ENCODE measurements at regions not wholly inside any gene's neighbourhood (a gene's known extent, or its start where the extent isn't known, plus 50 kb on each side); places are given as distances from the start of the nearest gene placed in this dataset.

DNA sequence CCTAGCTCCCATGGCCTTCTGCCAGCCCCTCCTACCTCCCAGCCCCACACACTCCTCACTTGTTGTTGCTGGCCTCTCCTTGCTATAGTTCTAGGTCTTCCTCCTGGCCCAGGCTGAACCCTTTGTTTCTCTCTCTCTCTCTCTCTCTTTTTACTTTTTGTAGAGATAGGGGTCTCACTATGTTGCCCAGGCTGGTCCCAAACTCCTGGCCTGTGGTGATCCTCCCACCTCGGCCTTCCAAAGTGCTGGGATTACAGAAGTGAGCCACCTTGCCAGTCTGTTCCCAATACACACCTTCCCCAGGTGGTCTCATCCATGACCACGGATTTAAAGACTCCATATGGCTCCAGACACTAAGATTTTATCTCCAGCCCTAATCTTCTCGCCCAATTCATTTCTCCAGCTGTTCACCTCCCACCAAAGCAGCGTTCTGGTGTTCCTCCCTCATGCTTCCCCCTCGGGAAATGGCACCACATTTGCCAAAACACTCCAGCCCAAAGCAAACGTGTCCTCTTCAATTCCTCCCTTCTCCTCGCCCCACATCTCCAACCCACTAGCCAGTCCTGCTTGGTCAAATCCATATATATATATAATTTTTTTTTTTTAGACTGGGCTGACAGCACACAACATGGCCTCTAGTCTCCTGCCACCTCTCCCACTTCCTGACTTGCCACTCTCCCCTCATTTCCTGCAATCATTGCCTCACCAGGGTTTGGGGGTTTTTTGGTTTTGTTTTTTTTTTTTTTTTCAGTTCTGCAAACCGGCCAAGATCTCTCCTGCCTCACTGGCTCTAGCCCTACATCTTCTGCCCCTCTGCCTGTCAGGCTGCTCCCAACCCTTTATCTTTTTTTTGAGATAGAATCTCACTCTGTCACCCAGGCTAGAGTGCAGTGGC is 104.4 kb downstream of the NCR2 start:
- H3K36me3 ChIP-seq (ENCODE audit: low read length): no peaks in the 10 kb centered on the region
- no peaks in the 10 kb centered on the region for H3K79me2 ChIP-seq (ENCODE audit: insufficient read depth, low read length)
- H3K9me2 ChIP-seq (replicated peaks; ENCODE audit: insufficient read depth, low read length): no peaks in the 10 kb centered on the region
- H3F3A ChIP-seq (ENCODE audit: insufficient read depth): no peaks in the 10 kb centered on the region
- no peak overlapping the region for H3K27ac ChIP-seq (ENCODE audit: low read depth, low read length)
- TF ChIP-seq, protein P1, sequence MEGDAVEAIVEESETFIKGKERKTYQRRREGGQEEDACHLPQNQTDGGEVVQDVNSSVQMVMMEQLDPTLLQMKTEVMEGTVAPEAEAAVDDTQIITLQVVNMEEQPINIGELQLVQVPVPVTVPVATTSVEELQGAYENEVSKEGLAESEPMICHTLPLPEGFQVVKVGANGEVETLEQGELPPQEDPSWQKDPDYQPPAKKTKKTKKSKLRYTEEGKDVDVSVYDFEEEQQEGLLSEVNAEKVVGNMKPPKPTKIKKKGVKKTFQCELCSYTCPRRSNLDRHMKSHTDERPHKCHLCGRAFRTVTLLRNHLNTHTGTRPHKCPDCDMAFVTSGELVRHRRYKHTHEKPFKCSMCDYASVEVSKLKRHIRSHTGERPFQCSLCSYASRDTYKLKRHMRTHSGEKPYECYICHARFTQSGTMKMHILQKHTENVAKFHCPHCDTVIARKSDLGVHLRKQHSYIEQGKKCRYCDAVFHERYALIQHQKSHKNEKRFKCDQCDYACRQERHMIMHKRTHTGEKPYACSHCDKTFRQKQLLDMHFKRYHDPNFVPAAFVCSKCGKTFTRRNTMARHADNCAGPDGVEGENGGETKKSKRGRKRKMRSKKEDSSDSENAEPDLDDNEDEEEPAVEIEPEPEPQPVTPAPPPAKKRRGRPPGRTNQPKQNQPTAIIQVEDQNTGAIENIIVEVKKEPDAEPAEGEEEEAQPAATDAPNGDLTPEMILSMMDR (IDR thresholded peaks at IDR 0.05; ENCODE audit: insufficient read depth, low read length, poor library complexity, severe bottlenecking): no peak
- TF ChIP-seq EZH2phosphoT487 (conservative IDR thresholded peaks at IDR 0.05; ENCODE audit: low read length): no peak
- H2AFZ ChIP-seq (ENCODE audit: low read depth, low read length, severe bottlenecking): no peak overlapping the region
- no peaks in the 10 kb centered on the region for H4K20me1 ChIP-seq (ENCODE audit: low read depth, low read length)
- no peak overlapping the region for H3K9ac ChIP-seq (ENCODE audit: low read length)
- H3K9me3 ChIP-seq (ENCODE audit: insufficient read depth, low read length): no peaks in the 10 kb centered on the region
- no peak overlapping the region for H3K4me3 ChIP-seq (ENCODE audit: insufficient read depth, low read length, poor library complexity, severe bottlenecking)
- no peak overlapping the region for H3K4me2 ChIP-seq (ENCODE audit: low read depth, low read length, poor library complexity, severe bottlenecking)
- H3K27me3 ChIP-seq (ENCODE audit: low read length): no peaks in the 10 kb centered on the region

DNA sequence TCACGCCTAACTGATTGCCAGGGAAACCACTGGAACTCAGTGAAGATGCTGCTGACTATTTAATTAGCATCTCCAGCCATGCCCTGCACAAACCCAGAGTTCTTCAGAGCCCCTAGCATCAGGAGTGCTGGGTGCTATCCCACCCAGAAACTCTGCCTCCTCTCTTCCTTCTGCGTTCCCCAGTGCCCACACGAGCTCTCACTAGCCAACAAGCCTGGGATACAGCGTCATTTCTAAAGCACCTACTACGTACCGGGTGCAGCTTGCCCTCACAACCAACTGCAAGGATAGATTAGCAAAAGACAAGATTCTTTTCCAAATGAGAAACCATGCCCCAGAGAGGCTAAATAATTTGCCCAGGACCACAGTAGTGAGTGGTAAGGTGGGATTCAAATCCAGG is 105.2 kb upstream of the FOXP4 start:
- no peaks in the 10 kb centered on the region for H3K36me3 ChIP-seq (ENCODE audit: low read length)
- no peaks in the 10 kb centered on the region for H3K79me2 ChIP-seq (ENCODE audit: insufficient read depth, low read length)
- H3F3A ChIP-seq (ENCODE audit: insufficient read depth): no peaks in the 10 kb centered on the region
- H4K20me1 ChIP-seq (ENCODE audit: low read depth, low read length): no peaks in the 10 kb centered on the region
- no peak overlapping the region for H3K27ac ChIP-seq (ENCODE audit: low read depth, low read length)
- H3K4me2 ChIP-seq (ENCODE audit: low read depth, low read length, poor library complexity, severe bottlenecking): no peak overlapping the region
- no peaks in the 10 kb centered on the region for H3K9me3 ChIP-seq (ENCODE audit: insufficient read depth, low read length)
- no peak for TF ChIP-seq EZH2phosphoT487 (conservative IDR thresholded peaks at IDR 0.05; ENCODE audit: low read length)
- TF ChIP-seq, protein P1 (IDR thresholded peaks at IDR 0.05; ENCODE audit: insufficient read depth, low read length, poor library complexity, severe bottlenecking): no peak
- H3K27me3 ChIP-seq (ENCODE audit: low read length): no peaks in the 10 kb centered on the region
- no peaks in the 10 kb centered on the region for H3K9me2 ChIP-seq (replicated peaks; ENCODE audit: insufficient read depth, low read length)
- H3K4me3 ChIP-seq (ENCODE audit: insufficient read depth, low read length, poor library complexity, severe bottlenecking): no peak overlapping the region
- no peak overlapping the region for H3K9ac ChIP-seq (ENCODE audit: low read length)
- no peak overlapping the region for H2AFZ ChIP-seq (ENCODE audit: low read depth, low read length, severe bottlenecking)

DNA sequence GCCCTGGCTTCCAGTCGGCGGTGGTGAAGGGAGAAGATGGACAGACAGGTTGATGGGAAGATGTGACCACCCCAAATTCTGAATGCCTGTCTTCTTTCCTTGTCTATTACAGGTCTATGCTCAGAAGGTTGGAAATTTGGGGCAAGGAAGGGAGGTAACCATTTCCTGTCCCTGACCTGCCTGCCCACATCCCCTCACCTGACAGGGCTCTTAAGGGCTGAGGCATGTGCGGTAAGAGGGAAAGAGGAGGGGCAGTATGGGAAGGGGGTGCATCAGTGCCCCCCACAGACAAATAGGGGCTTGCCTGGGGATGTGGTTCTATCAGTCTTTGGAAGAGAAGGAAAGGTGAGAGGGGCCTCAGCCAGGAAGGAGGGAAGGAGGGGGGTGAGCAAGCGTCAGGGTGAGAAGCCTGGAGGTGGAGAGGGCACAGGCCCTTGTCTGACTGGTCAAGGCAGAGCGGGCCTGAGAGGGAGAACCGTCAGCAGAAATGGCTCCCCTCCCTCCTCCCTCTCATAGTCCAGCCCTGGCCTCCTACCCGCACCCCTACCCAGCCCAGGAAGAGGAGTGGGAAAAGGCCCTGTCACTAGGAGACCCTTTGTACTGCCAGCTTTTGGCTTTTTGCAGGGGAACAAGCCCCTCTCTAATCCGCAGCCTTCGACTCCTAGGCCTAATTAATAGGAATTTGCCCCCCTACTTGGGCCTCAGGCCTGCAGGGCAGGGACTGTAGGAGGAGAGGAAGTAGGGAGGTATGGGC is 104.4 kb upstream of the FOXP4 start:
- no peak for TF ChIP-seq EZH2phosphoT487 (conservative IDR thresholded peaks at IDR 0.05; ENCODE audit: low read length)
- TF ChIP-seq, protein P1 (IDR thresholded peaks at IDR 0.05; ENCODE audit: insufficient read depth, low read length, poor library complexity, severe bottlenecking): no peak
- H2AFZ ChIP-seq (ENCODE audit: low read depth, low read length, severe bottlenecking): no peak overlapping the region
- H3K27me3 ChIP-seq (ENCODE audit: low read length): no peaks in the 10 kb centered on the region
- no peaks in the 10 kb centered on the region for H3K79me2 ChIP-seq (ENCODE audit: insufficient read depth, low read length)
- no peak overlapping the region for H3K27ac ChIP-seq (ENCODE audit: low read depth, low read length)
- no peaks in the 10 kb centered on the region for H3K9me3 ChIP-seq (ENCODE audit: insufficient read depth, low read length)
- H3K4me3 ChIP-seq (ENCODE audit: insufficient read depth, low read length, poor library complexity, severe bottlenecking): no peak overlapping the region
- no peaks in the 10 kb centered on the region for H3K9me2 ChIP-seq (replicated peaks; ENCODE audit: insufficient read depth, low read length)
- H3K9ac ChIP-seq (ENCODE audit: low read length): no peak overlapping the region
- H3K4me2 ChIP-seq (ENCODE audit: low read depth, low read length, poor library complexity, severe bottlenecking): no peak overlapping the region
- H3F3A ChIP-seq (ENCODE audit: insufficient read depth): no peaks in the 10 kb centered on the region
- H4K20me1 ChIP-seq (ENCODE audit: low read depth, low read length): no peaks in the 10 kb centered on the region
- H3K36me3 ChIP-seq (ENCODE audit: low read length): no peaks in the 10 kb centered on the region
